A673 (cell line): ENCODE measurements at regions not wholly inside any gene's neighbourhood (a gene's known extent, or its start where the extent isn't known, plus 50 kb on each side); places are given as distances from the start of the nearest gene placed in this dataset.

ENCODE experiments used
- BruUV-seq: library from RNA; stranded (reverse); fragments of 400-500 nt; replicated peaks from 2 replicates; lab custom pipeline; 2021; lab: Mats Ljungman, UMichigan
- CTCF ChIA-PET: fragments of 300-600 bp; sonication (Branson Sonifier 250); formaldehyde crosslinking; loops from one replicate; lab custom pipeline; 2022; ENCODE audit warnings: antibody characterized with exemption; lab: Charles Lee
- POLR2A ChIA-PET: fragments of 300-600 bp; sonication (Branson Sonifier 250); formaldehyde crosslinking; loops from one replicate; lab custom pipeline; 2022; ENCODE audit warnings: antibody characterized with exemption; ENCODE audit not compliant: low non-redundant PET; lab: Charles Lee
- DNase-seq: peaks from one replicate; pipeline ENCODE4 v3.0.0-alpha.2; 2015; ENCODE audit warnings: low spot score
- H3K27ac ChIP-seq: fragments of 200-600 bp; sonication (generic); 2 replicates; pipeline ENCODE4 v1.5.1; 2016; ENCODE audit warnings: mixed run types, low read depth, mild to moderate bottlenecking, mixed read lengths, antibody characterized with exemption, low read length; ENCODE audit not compliant: poor library complexity, severe bottlenecking
- H3K27me3 ChIP-seq: fragments of 200-600 bp; sonication (generic); replicated peaks from 2 replicates; pipeline ENCODE4 v1.6.1; 2017; ENCODE audit warnings: mixed run types, low read depth, mild to moderate bottlenecking, mixed read lengths, antibody characterized with exemption, low read length; ENCODE audit not compliant: insufficient read depth, poor library complexity
- H3K36me3 ChIP-seq: fragments of 200-600 bp; sonication (generic); 2 replicates; pipeline ENCODE4 v1.6.1; 2016; ENCODE audit warnings: mixed run types, mild to moderate bottlenecking, mixed read lengths, antibody characterized with exemption, low read length; ENCODE audit not compliant: insufficient read depth, poor library complexity, severe bottlenecking
- H3K4me1 ChIP-seq: fragments of 200-600 bp; sonication (generic); 2 replicates; pipeline ENCODE4 v1.6.1; 2017; ENCODE audit warnings: mixed run types, mild to moderate bottlenecking, mixed read lengths, antibody characterized with exemption, low read length; ENCODE audit not compliant: insufficient read depth, poor library complexity, severe bottlenecking
- H3K4me3 ChIP-seq: fragments of 200-600 bp; sonication (generic); 2 replicates; pipeline ENCODE4 v1.5.1; 2016; ENCODE audit warnings: low read depth, mixed run types, mild to moderate bottlenecking, mixed read lengths, low read length; ENCODE audit not compliant: poor library complexity, severe bottlenecking
- H3K9me3 ChIP-seq: fragments of 200-600 bp; sonication (generic); 2 replicates; pipeline ENCODE4 v1.6.1; 2016; ENCODE audit warnings: mixed run types, low read depth, mild to moderate bottlenecking, mixed read lengths, antibody characterized with exemption, low read length; ENCODE audit not compliant: poor library complexity, severe bottlenecking
- EZH2 ChIP-seq: fragments of 200-600 bp; sonication (generic); IDR thresholded peaks from 2 replicates; pipeline ENCODE4 v1.6.1; 2017; ENCODE audit warnings: borderline replicate concordance, low read depth, mild to moderate bottlenecking, mixed read lengths, antibody characterized with exemption, low read length; ENCODE audit not compliant: poor library complexity, severe bottlenecking
- intact Hi-C: fragments of 100-400 bp; cut with micrococcal nuclease; formaldehyde crosslinking; loops from one replicate; pipeline ENCODE4 v1.10.0; 2022; ENCODE audit not compliant: unreplicated experiment
- TF ChIP-seq, protein P1 (sequence below): fragments of 300-800, 200-600 bp; sonication (generic); conservative IDR thresholded peaks from 2 replicates; pipeline ENCODE4 v1.5.1; 2017; ENCODE audit warnings: low read depth, mild to moderate bottlenecking, antibody characterized with exemption, low read length, moderate library complexity, mixed read lengths

DNA sequence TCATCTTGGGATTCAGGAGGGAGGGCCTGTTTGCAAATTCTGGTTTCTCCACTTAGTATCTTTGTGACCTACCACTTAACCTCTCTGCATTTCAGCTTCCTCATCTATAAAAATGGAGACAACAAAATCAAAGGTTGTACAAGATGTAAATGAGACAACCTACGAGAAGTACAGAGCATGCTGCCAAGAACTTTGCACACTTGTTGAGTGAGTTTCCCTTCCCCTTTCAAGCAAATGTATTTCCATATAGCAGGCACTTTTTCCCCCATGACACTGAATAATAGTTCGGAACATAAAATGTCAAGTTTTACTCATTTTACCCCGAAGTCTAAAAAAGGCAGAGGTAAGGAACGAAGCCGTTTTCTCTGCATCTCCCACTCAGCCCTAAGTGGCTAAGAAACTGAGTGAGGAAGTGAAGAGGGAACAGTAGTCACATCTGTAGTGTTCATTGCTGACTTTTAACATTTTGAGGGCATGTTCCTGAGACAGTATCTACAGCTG is 159.0 kb downstream of the TLE1 start:
- intact Hi-C loops: no loop called here
- ChIA-PET POLR2A (no interaction called here), CTCF (no interaction called here)
- DNase-seq: no peak
- BruUV-seq: no TSS peak
- no peak for TF ChIP-seq EZH2
- TF ChIP-seq, protein P1, sequence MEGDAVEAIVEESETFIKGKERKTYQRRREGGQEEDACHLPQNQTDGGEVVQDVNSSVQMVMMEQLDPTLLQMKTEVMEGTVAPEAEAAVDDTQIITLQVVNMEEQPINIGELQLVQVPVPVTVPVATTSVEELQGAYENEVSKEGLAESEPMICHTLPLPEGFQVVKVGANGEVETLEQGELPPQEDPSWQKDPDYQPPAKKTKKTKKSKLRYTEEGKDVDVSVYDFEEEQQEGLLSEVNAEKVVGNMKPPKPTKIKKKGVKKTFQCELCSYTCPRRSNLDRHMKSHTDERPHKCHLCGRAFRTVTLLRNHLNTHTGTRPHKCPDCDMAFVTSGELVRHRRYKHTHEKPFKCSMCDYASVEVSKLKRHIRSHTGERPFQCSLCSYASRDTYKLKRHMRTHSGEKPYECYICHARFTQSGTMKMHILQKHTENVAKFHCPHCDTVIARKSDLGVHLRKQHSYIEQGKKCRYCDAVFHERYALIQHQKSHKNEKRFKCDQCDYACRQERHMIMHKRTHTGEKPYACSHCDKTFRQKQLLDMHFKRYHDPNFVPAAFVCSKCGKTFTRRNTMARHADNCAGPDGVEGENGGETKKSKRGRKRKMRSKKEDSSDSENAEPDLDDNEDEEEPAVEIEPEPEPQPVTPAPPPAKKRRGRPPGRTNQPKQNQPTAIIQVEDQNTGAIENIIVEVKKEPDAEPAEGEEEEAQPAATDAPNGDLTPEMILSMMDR: no peak
- Histone ChIP-seq H3K4me1 (no peaks in the 10 kb centered on the region), H3K27me3 (no peaks in the 10 kb centered on the region), H3K36me3 (no peaks in the 10 kb centered on the region), H3K27ac (no peak overlapping the region), H3K9me3 (no peaks in the 10 kb centered on the region), H3K4me3 (no peak overlapping the region)

DNA sequence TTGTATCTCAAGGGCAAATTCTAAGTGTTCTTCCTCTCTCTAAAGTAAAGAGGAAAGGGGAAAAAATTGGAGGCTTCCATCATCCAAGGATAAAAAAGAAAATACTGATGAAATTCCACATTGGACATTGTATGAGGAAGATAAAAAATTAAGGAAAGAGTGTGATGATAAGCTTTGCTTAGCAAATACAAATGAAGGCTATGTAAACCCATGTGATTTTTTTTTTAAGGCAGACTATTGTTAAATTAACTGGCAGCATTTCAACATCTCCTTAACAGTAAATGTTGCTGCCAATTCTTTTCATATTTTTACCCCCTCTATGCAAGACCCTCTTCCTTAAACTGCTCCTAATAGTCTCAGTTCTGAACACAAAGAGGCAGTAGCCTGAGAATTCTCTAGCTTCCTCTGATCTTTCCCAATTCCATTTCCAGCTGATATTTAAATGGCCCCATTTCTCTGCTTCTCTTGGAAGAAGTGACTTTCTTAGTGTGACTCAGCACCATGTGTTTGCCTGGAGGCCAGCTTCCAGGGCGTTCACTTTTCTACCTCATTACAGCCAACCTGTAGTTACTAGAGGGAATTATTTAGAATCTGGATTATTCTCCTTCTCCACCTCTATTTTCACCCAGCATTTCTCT is 159.7 kb downstream of the TLE1 start:
- H3K27ac ChIP-seq: no peak overlapping the region
- H3K27me3 ChIP-seq: no peaks in the 10 kb centered on the region
- no peaks in the 10 kb centered on the region for H3K36me3 ChIP-seq
- POLR2A ChIA-PET: no interaction called here
- no peaks in the 10 kb centered on the region for H3K9me3 ChIP-seq
- CTCF ChIA-PET: no interaction called here
- intact Hi-C loops: loop anchor here (10.0 kb wide), 1 partner anchor 315 kb away; no protein-coding TSS in a partner anchor
- no peak overlapping the region for H3K4me3 ChIP-seq
- no peaks in the 10 kb centered on the region for H3K4me1 ChIP-seq
- no peak for DNase-seq
- TF ChIP-seq, protein P1: no peak
- TF ChIP-seq EZH2: no peak
- no TSS peak for BruUV-seq

DNA sequence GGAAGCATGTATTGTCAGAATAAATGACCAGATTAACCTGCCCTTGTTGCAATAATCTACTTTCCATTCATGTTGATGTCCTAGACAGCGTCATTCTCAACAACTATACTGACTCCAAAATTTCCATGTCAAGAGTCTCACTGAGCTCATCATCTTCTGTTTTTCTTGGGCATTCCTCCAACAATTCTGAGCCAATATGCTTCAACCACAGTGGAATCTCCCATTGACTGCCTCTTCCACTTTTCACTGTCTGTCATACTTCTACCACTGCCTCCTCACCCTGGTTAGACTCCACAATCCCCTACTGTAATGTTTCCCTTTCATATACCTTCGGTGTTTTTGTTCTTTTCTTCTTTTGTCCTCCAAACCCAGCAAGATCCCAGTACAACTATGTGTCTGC is 162.8 kb downstream of the TLE1 start:
- Histone ChIP-seq H3K36me3 (no peaks in the 10 kb centered on the region), H3K27ac (no peak overlapping the region), H3K4me1 (no peaks in the 10 kb centered on the region), H3K4me3 (no peak overlapping the region), H3K27me3 (no peaks in the 10 kb centered on the region), H3K9me3 (no peaks in the 10 kb centered on the region)
- no TSS peak for BruUV-seq
- no peak for TF ChIP-seq EZH2
- TF ChIP-seq, protein P1: no peak
- ChIA-PET CTCF (interaction anchor here (0.5 kb wide), 1 partner anchor 17 kb away, joined by 4 read pairs; no protein-coding TSS in a partner anchor), POLR2A (no interaction called here)
- intact Hi-C loops: loop anchor here (10.0 kb wide), 1 partner anchor 318 kb away; no protein-coding TSS in a partner anchor
- DNase-seq: no peak
